NCI-H510A (cell line): ENCODE measurements at regions not wholly inside any gene's neighbourhood (a gene's known extent, or its start where the extent isn't known, plus 50 kb on each side); places are given as distances from the start of the nearest gene placed in this dataset.
"Not testable (repeated sequence)": the region's sequence is repeated elsewhere in the genome, so short reads cannot be mapped to it uniquely, and the experiment has no call there.

Experiments
- DNase-seq: peaks from one replicate; lab custom pipeline; 2025; lab: John Stamatoyannopoulos, UW

- DNase-seq = no peak
Measured at GRCh38 chr2:109048163-109048562, 59.1 kb upstream of the EDAR start.

DNA sequence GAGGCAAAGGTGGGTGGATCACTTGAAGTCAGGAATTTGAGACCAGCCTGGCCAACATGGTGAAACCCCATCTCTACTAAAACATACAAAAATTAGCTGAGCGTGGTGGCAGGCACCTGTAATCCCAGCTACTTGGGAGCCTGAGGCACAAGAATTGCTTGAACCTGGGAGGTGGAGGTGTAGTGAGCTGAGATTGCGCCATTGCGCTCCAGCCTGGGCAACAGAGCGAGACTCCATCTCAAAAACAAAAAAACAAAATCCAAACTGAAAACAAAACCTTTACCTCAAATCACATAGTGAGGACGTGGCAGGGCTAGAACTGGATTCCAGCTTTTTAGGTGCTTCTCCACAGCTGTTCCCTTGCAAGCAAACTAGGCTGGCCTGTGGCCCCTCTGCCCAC lies 58.5 kb upstream of the EDAR start:
- not testable (repeated sequence) for DNase-seq

GRCh38 chr2:109046925-109047508 lies 58.0 kb upstream of the EDAR start:
- no peak for DNase-seq

DNA sequence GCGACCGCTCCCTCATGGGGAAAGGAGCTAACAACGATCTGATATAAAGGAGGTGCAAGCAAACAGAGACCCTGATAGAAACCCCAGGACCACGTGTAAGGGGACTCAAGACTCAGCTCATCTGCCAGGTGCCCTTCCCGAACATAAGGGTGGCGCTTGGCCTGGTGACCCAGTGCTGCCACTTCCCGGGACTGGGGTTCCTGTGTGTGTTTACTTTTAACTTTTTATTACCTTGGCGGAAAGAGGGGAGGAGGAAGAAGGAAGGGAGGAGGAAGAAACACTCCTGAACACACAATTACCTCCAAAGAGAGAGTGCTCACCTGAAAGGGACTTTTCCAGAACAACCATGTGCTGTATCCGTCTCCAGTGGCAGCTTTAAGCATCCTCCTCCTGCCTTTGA lies 56.5 kb upstream of the EDAR start:
- DNase-seq = no peak

- DNase-seq = no peak
Measured at GRCh38 chr2:109038992-109039391, 50.0 kb upstream of the EDAR start.
